Panc1 (cell line): ENCODE measurements at regions not wholly inside any gene's neighbourhood (a gene's known extent, or its start where the extent isn't known, plus 50 kb on each side); places are given as distances from the start of the nearest gene placed in this dataset.
"Not testable (repeated sequence)": the region's sequence is repeated elsewhere in the genome, so short reads cannot be mapped to it uniquely, and the experiment has no call there.

Experiments
- ATAC-seq: fragments of 200-7000 bp; cut with Tn5 transposase; 2 replicates; pipeline ENCODE4 v1.9.1; 2020; ENCODE audit warnings: mild to moderate bottlenecking, moderate library complexity
- BruUV-seq: library from RNA; stranded (reverse); fragments of 400-500 nt; replicated peaks from 2 replicates; lab custom pipeline; 2021; lab: Mats Ljungman, UMichigan
- CTCF ChIA-PET: fragments of 300-600 bp; sonication (Branson Sonifier 250); formaldehyde crosslinking; loops from one replicate; lab custom pipeline; 2022; ENCODE audit warnings: antibody characterized with exemption; lab: Charles Lee
- POLR2A ChIA-PET: fragments of 300-600 bp; sonication (Branson Sonifier 250); formaldehyde crosslinking; loops from one replicate; lab custom pipeline; 2022; ENCODE audit warnings: antibody characterized with exemption; lab: Charles Lee
- DNase-seq: peaks from one replicate; pipeline ENCODE4 v3.0.0-alpha.2; 2010; ENCODE audit warnings: low read depth, low spot score
- H3K27ac ChIP-seq: 2 replicates; pipeline ENCODE4 v1.5.1; 2011; ENCODE audit warnings: mild to moderate bottlenecking, low read length, inconsistent platforms
- H3K27me3 ChIP-seq: fragments of 200-500 bp; sonication (Bioruptor generic); 2 replicates; pipeline ENCODE4 v1.6.0; 2014; ENCODE audit warnings: low read length, inconsistent platforms; ENCODE audit not compliant: control insufficient read depth, insufficient read depth
- H3K36me3 ChIP-seq: fragments of 200-500 bp; sonication (Bioruptor generic); 2 replicates; pipeline ENCODE4 v1.5.1; 2014; ENCODE audit warnings: inconsistent platforms, mild to moderate bottlenecking, low read length, moderate library complexity; ENCODE audit not compliant: control insufficient read depth, insufficient read depth
- H3K4me1 ChIP-seq: 2 replicates; pipeline ENCODE4 v1.5.1; 2011; ENCODE audit warnings: inconsistent platforms, mild to moderate bottlenecking, low read length, moderate library complexity; ENCODE audit not compliant: control insufficient read depth, insufficient read depth
- H3K4me3 ChIP-seq, 2 experiments: 2 replicates each; pipeline ENCODE4 v1.5.1; 2011 to 2012; ENCODE audit warnings: low read depth in 2 of 2, low read length in 2 of 2, mild to moderate bottlenecking in 2 of 2, inconsistent platforms in 1 of 2, moderate library complexity in 1 of 2
- H3K9me3 ChIP-seq: fragments of 200-500 bp; sonication (Bioruptor generic); 2 replicates; pipeline ENCODE4 v1.5.1; 2014; ENCODE audit warnings: low read depth, mild to moderate bottlenecking, inconsistent platforms, low read length, moderate library complexity; ENCODE audit not compliant: control insufficient read depth, insufficient read depth
- CTCF ChIP-seq: fragments of 450-650 bp; IDR thresholded peaks from 2 replicates; pipeline ENCODE4 v1.5.1; 2017; ENCODE audit warnings: mild to moderate bottlenecking
- POLR2AphosphoS5 ChIP-seq: IDR thresholded peaks from 2 replicates; pipeline ENCODE4 v1.6.1; 2012; ENCODE audit warnings: mild to moderate bottlenecking, low read depth, low read length, moderate library complexity
- REST ChIP-seq, 2 experiments: IDR thresholded peaks; 2 replicates each; pipeline ENCODE4 v1.6.1; 2011 to 2012; ENCODE audit warnings: low read depth in 2 of 2, control low read depth in 1 of 2, low read length in 1 of 2, mild to moderate bottlenecking in 1 of 2, moderate library complexity in 1 of 2; ENCODE audit not compliant: insufficient read depth in 1 of 2
- SIN3A ChIP-seq: IDR thresholded peaks from 2 replicates; pipeline ENCODE4 v1.6.1; 2012; ENCODE audit warnings: low read depth, mild to moderate bottlenecking, low read length, moderate library complexity, borderline replicate concordance; ENCODE audit not compliant: insufficient read depth
- TCF7L2 ChIP-seq: IDR thresholded peaks from 2 replicates; pipeline ENCODE4 v1.6.1; 2011; ENCODE audit warnings: mild to moderate bottlenecking, low read depth, low read length, inconsistent platforms
- in situ Hi-C: cut with HindIII; loops from 2 replicates; pipeline ENCODE4 v1.10.0; 2016; ENCODE audit warnings: low sequenced_read_pairs, low pct_unique_long_range_greater_than_20kb
- intact Hi-C: fragments of 100-400 bp; cut with micrococcal nuclease; formaldehyde crosslinking; loops from one replicate; pipeline ENCODE4 v1.10.0; 2022; ENCODE audit not compliant: unreplicated experiment

- BruUV-seq, result no TSS peak
- DNase-seq (no peak), ATAC-seq (no peak)
- in situ Hi-C loops (no loop called here), intact Hi-C loops (no loop called here)
- no peaks in the 10 kb centered on the region for H3K36me3 ChIP-seq
- TF ChIP-seq POLR2AphosphoS5 (no peak), SIN3A (no peak), REST (IDR thresholded peaks at IDR 0.05; ENCODE audit: insufficient read depth in 1 of 2, low read depth in 2 of 2, low read length in 1 of 2) (no peak), CTCF (no peak), TCF7L2 (no peak)
- H3K4me1 ChIP-seq, result no peaks in the 10 kb centered on the region
- H3K27ac ChIP-seq, result no peak overlapping the region
- ChIA-PET CTCF (no interaction called here), POLR2A (no interaction called here)
- no peaks in the 10 kb centered on the region for H3K27me3 ChIP-seq
- H3K9me3 ChIP-seq, result no peaks in the 10 kb centered on the region
- H3K4me3 ChIP-seq, result no peak overlapping the region
Observed at GRCh38 chr4:147250062-147250461, 230.8 kb upstream of the EDNRA start.

- ATAC-seq, H3K27ac ChIP-seq, DNase-seq, H3K9me3 ChIP-seq, BruUV-seq, POLR2A ChIA-PET, H3K4me1 ChIP-seq, CTCF ChIA-PET, H3K4me3 ChIP-seq, in situ Hi-C loops, H3K36me3 ChIP-seq, H3K27me3 ChIP-seq, intact Hi-C loops: not testable (repeated sequence)
Observed at GRCh38 chr4:147255268-147255667, 225.6 kb upstream of the EDNRA start.

GRCh38 chr4:147259271-147259670 is 221.6 kb upstream of the EDNRA start:
- in situ Hi-C loops, result not testable (repeated sequence)

More at GRCh38 chr4:147259271-147259670, 221.6 kb upstream of the EDNRA start:
- H3K4me1 ChIP-seq, BruUV-seq, H3K9me3 ChIP-seq, DNase-seq, ATAC-seq, CTCF ChIA-PET, POLR2A ChIA-PET, H3K27me3 ChIP-seq, H3K36me3 ChIP-seq, H3K27ac ChIP-seq, H3K4me3 ChIP-seq, intact Hi-C loops: not testable (repeated sequence)
